Gastrocnemius medialis (tissue), 4 donors: ENCODE measurements at regions not wholly inside any gene's neighbourhood (a gene's known extent, or its start where the extent isn't known, plus 50 kb on each side); places are given as distances from the start of the nearest gene placed in this dataset.

Source experiments
- ATAC-seq, 2 donors: fragments of 150-250 bp; one replicate each; pipeline ENCODE4 v1.9.1; 2016
- DNase-seq, 2 donors: peaks; one replicate each; pipeline ENCODE4 v3.0.0-alpha.2; 2019
- H3K27ac ChIP-seq, 4 donors: fragments of 200-600 bp; sonication (generic); 1 replicate in 1 of 4; 2 replicates in 3 of 4; pipeline ENCODE4 v1.5.1; 2016 to 2018; ENCODE audit warnings: mild to moderate bottlenecking in 2 of 4, moderate library complexity in 1 of 4
- H3K27me3 ChIP-seq, 3 donors: fragments of 200-600 bp; sonication (generic) in 2 of 3; 1 replicate in 1 of 3; 2 replicates in 2 of 3; pipeline versions ENCODE4 v1.5.1 to v1.6.0; 2016 to 2019; ENCODE audit warnings: mild to moderate bottlenecking in 1 of 3, moderate library complexity in 1 of 3
- H3K36me3 ChIP-seq, 2 donors: fragments of 200-600 bp; sonication (generic) in 1 of 2; one replicate each; pipeline ENCODE4 v1.5.1; 2017 to 2018
- H3K4me1 ChIP-seq, 2 donors: fragments of 200-600 bp; sonication (generic) in 1 of 2; one replicate each; pipeline ENCODE4 v1.5.1; 2016 to 2017; ENCODE audit warnings: mild to moderate bottlenecking in 2 of 2
- H3K4me3 ChIP-seq, 4 donors: fragments of 200-600 bp; sonication (generic) in 3 of 4; 1 replicate in 1 of 4; 2 replicates in 3 of 4; pipeline ENCODE4 v1.5.1; 2016 to 2019; ENCODE audit warnings: mild to moderate bottlenecking in 2 of 4
- H3K9me3 ChIP-seq, 3 donors: fragments of 200-600 bp; sonication (generic) in 2 of 3; 1 replicate in 1 of 3; 2 replicates in 2 of 3; pipeline ENCODE4 v1.5.1; 2016 to 2019
- POLR2A ChIP-seq, 2 donors: fragments of 450-650 bp; IDR thresholded peaks; one replicate each; pipeline ENCODE4 v1.6.1; 2017; ENCODE audit warnings: antibody characterized with exemption in 2 of 2, mild to moderate bottlenecking in 2 of 2, moderate library complexity in 2 of 2
- in situ Hi-C, 4 donors: fragments of 200-750 bp; cut with MboI; loops; one replicate each; pipeline versions ENCODE4 v1.15.0 to v1.8.0; 2017; ENCODE audit warnings: low sequenced_read_pairs in 4 of 4
- intact Hi-C: fragments of 100-400 bp; cut with DNase I; formaldehyde crosslinking; loops from one replicate; pipeline ENCODE4 v1.15.1; 2023; ENCODE audit warnings: low total_unique reads
- TF ChIP-seq, protein P1 (sequence below), 5 experiments: fragments of 450-650 bp in 3 of 5; fragments of 200-600 bp in 2 of 5; sonication (generic) in 2 of 5; IDR thresholded peaks in 4 of 5; conservative IDR thresholded peaks in 1 of 5; 1 replicate in 4 of 5; 2 replicates in 1 of 5; pipeline ENCODE4 v1.5.1; 2016 to 2019; ENCODE audit warnings: antibody characterized with exemption in 5 of 5, mild to moderate bottlenecking in 3 of 5, moderate library complexity in 3 of 5

DNA sequence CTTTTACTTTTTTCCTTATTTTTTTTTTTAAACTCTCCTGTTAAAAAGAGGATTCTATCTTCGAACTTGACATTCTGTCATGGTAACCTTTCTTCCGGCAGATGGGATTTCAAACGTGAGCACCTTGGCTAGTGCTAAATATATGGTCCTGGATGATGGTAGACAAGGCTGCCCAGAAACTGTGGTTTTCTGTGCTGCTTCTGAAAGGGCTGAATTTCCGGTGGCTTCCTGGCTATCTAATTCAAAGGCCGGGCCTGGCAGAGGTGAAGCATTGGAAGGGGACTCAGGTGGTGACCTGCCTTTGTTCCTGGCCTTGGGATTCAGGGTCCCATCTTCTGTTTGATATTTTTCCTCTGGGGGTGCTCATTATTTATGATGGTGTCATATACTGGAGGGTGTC lies 118.6 kb upstream of the MYL2 start:
- TF ChIP-seq, protein P1, sequence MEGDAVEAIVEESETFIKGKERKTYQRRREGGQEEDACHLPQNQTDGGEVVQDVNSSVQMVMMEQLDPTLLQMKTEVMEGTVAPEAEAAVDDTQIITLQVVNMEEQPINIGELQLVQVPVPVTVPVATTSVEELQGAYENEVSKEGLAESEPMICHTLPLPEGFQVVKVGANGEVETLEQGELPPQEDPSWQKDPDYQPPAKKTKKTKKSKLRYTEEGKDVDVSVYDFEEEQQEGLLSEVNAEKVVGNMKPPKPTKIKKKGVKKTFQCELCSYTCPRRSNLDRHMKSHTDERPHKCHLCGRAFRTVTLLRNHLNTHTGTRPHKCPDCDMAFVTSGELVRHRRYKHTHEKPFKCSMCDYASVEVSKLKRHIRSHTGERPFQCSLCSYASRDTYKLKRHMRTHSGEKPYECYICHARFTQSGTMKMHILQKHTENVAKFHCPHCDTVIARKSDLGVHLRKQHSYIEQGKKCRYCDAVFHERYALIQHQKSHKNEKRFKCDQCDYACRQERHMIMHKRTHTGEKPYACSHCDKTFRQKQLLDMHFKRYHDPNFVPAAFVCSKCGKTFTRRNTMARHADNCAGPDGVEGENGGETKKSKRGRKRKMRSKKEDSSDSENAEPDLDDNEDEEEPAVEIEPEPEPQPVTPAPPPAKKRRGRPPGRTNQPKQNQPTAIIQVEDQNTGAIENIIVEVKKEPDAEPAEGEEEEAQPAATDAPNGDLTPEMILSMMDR (IDR thresholded peaks at IDR 0.05 in 4 of 5, conservative IDR thresholded peaks at IDR 0.05 in 1 of 5): no peak
- TF ChIP-seq POLR2A (IDR thresholded peaks at IDR 0.05): no peak
- Histone ChIP-seq H3K27ac (no peak overlapping the region), H3K9me3 (no peaks in the 10 kb centered on the region), H3K36me3 (no peaks in the 10 kb centered on the region), H3K4me1 (peaks cover 0 to 5% of the 10 kb centered on the region in 2 donors), H3K27me3 (peaks cover 26 to 36% (median 29%) of the 10 kb centered on the region in 3 donors), H3K4me3 (no peak overlapping the region)
- ATAC-seq (no peak), DNase-seq (no peak)
- intact Hi-C loops (loop anchor here (10.0 kb wide), 1 partner anchor 144 kb away; no protein-coding TSS in a partner anchor), in situ Hi-C loops (no loop called here)

DNA sequence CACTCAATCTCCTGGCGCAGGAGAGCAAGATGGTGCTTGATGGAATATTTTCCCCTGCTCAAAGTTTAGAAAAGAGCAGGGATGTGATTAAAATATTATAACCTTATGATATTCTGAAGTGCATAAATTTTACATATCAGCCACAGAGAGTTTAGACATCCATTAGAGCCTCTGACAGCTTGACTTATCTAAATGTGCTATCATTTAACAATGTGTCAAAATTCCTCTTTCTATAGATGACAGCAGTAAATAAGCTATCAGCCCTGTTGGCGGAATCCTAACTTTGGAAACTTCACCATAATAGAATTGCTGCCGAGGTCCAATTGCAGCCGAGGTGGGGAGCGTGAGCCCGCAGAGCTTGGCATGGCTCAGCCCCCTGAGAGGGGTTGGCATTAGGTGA lies 117.7 kb upstream of the MYL2 start:
- ATAC-seq: no peak
- Histone ChIP-seq H3K27ac (no peak overlapping the region), H3K4me1 (peaks cover 5% of the 10 kb centered on the region in 2 donors), H3K36me3 (no peaks in the 10 kb centered on the region), H3K27me3 (peaks cover 31 to 41% (median 34%) of the 10 kb centered on the region in 3 donors), H3K9me3 (no peaks in the 10 kb centered on the region), H3K4me3 (no peak overlapping the region)
- TF ChIP-seq POLR2A (IDR thresholded peaks at IDR 0.05): no peak
- TF ChIP-seq, protein P1 (IDR thresholded peaks at IDR 0.05 in 4 of 5, conservative IDR thresholded peaks at IDR 0.05 in 1 of 5): no peak
- in situ Hi-C loops: no loop called here
- no peak for DNase-seq
- intact Hi-C loops: loop anchor here (10.0 kb wide), 1 partner anchor 143 kb away; no protein-coding TSS in a partner anchor

DNA sequence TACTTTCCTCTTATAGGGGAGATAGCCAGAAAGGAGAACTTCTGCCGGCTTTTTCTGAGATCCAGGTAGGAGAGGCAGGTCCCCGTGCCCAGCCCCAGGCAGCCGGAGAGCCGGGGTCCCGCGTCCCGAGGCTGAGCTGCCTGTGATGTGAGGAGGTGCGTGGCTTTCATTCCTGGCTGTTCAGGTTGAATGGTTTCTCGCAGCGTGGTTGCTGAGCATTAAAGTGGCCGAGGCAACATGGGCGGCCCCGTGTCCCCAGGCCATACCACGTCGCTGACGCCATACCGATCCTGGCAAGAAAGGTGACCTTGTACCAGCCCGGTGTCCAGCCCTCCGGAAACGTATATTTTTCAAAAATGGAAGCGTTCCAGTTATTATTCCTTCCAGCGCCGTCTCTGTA lies 116.7 kb upstream of the MYL2 start:
- in situ Hi-C loops: no loop called here
- H3K4me3 ChIP-seq: no peak overlapping the region

DNA sequence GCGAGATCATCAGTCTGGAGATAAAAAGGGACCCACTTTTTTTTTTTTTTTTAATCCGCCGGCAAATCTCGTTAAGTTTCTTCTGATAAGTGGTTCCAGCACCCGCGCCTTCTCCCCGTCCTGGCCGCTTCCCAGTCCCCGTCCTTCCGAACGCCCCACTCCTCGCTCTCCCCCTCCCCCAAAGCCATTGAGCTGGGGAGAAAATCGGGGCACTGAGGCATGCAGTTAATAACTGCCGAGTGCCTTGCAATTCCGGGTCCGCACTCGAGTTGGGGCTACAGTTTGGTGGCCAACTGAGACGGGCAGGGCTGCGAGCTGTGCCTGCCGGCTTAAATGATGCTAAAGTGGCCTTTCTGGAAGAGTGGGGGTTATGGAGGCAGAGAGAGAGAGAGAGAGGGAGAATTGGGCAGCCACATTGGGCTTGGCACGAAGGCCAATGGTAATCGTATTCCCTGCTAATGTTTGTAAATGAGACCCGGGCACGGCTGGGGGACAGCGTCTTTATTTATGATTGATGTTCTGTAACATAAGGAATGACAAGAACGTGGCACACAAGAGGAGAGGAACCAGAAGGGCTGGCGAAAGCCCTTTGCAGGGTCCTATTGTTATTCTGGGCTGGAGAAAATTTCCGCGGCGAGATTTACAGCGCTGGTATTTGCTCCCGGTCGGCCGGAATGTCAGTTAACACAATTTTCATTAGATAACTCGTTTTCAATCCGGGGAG lies 115.4 kb upstream of the MYL2 start:
- in situ Hi-C loops (no loop called here), intact Hi-C loops (loop anchor here (10.0 kb wide), 1 partner anchor 141 kb away; no protein-coding TSS in a partner anchor)
- Histone ChIP-seq H3K9me3 (no peaks in the 10 kb centered on the region), H3K27me3 (peaks cover 54 to 64% (median 57%) of the 10 kb centered on the region in 3 donors), H3K27ac (no peak overlapping the region), H3K36me3 (no peaks in the 10 kb centered on the region), H3K4me3 (no peak overlapping the region), H3K4me1 (peaks cover 5% of the 10 kb centered on the region in 2 donors)
- DNase-seq: no peak
- ATAC-seq: no peak
- no peak for TF ChIP-seq POLR2A (IDR thresholded peaks at IDR 0.05)
- TF ChIP-seq, protein P1 (IDR thresholded peaks at IDR 0.05 in 4 of 5, conservative IDR thresholded peaks at IDR 0.05 in 1 of 5): no peak

More for the DNA sequence above, 116.7 kb upstream of the MYL2 start:
- intact Hi-C loops: loop anchor here (10.0 kb wide), 1 partner anchor 142 kb away; no protein-coding TSS in a partner anchor
- ATAC-seq: no peak
- TF ChIP-seq, protein P1 (IDR thresholded peaks at IDR 0.05 in 4 of 5, conservative IDR thresholded peaks at IDR 0.05 in 1 of 5): no peak
- no peak for TF ChIP-seq POLR2A (IDR thresholded peaks at IDR 0.05)
- no peak overlapping the region for H3K27ac ChIP-seq
- peaks cover 5% of the 10 kb centered on the region in 2 donors for H3K4me1 ChIP-seq
- H3K27me3 ChIP-seq: peaks cover 41 to 51% (median 44%) of the 10 kb centered on the region in 3 donors
- no peaks in the 10 kb centered on the region for H3K9me3 ChIP-seq
- no peak for DNase-seq
- no peaks in the 10 kb centered on the region for H3K36me3 ChIP-seq
